ENCODE measurements at regions not wholly inside any gene's neighbourhood (a gene's known extent, or its start where the extent isn't known, plus 50 kb on each side); places are given as distances from the start of the nearest gene placed in this dataset.

- TF ChIP-seq CTCF (IDR thresholded peaks at IDR 0.05; ENCODE audit: borderline replicate concordance, extremely low read depth, low read length, poor library complexity, severe bottlenecking) (no peak), EZH2 (IDR thresholded peaks at IDR 0.05; ENCODE audit: borderline replicate concordance, low read depth, low read length, severe bottlenecking) (no peak)
Measured at GRCh38 chr3:153311541-153311940, 149.5 kb downstream of the RAP2B start.
